ENCODE measurements at regions not wholly inside any gene's neighbourhood (a gene's known extent, or its start where the extent isn't known, plus 50 kb on each side); places are given as distances from the start of the nearest gene placed in this dataset.

DNA sequence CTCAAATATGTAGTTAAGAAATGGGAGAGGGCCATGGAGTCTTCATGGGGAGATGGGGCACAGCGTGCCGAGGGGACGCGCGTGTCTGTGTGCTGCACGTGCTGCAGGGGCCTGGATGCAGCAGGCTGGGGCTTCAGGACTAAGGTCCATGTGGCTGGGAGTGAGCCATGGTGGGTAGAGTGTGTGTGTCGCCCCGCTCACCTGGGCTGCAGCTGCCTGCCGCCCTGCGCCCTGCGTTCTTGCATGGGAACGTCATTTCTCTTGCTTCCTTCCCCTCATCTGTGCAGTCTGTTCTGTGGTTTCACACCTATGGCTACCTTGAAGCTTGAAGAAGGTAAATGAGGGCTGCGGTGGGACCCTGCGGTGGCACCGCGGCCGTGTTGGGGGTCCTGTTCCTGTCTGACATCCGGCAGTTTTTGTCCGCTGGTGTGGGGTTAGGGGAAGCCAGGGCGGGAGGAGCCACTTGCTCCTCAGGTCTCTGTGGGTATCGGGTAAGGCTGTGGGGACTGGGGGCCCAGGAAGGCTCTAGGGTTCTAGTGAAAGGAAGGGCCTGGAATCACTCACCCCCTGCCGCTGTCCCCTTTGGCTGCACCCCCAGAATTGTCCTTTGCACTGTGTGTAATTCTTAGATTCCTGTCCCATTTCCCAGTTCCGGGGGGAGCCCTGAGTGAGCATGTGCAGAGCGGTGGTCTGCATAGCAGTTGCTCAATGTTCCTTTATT, 54.1 kb upstream of the HS6ST1 start:
- H3K4me3 ChIP-seq (ENCODE audit: low read length) = no peak overlapping the region
- no peaks in the 10 kb centered on the region for H3K27me3 ChIP-seq (ENCODE audit: control insufficient read depth in 2 of 2, insufficient read depth in 2 of 2, low read length in 2 of 2)
- Mint-ChIP-seq H3K36me3 (no peaks in the 10 kb centered on the region), H3K27ac (no peak overlapping the region), H3K9me3 (no peaks in the 10 kb centered on the region), H3K4me3 (no peak overlapping the region), H3K27me3 (no peaks in the 10 kb centered on the region), H3K4me1 (peaks cover 0 to 7% (median 0%) of the 10 kb centered on the region in 7 donors)
- ChIA-PET POLR2A (no interaction called here), CTCF (no interaction called here)
- DNase-seq (no peak), ATAC-seq (peak; percentile 12)
- intact Hi-C loops (cut with micrococcal nuclease) = no loop called here
- H3K4me1 ChIP-seq (ENCODE audit: control insufficient read depth in 2 of 2, insufficient read depth in 2 of 2, low read length in 2 of 2) = peaks cover 0 to 29% of the 10 kb centered on the region in 2 donors
- no peak overlapping the region for H3K27ac ChIP-seq (ENCODE audit: low read depth, low read length)
- no peaks in the 10 kb centered on the region for H3K9me3 ChIP-seq (ENCODE audit: control insufficient read depth in 2 of 3, low read length in 3 of 3)
- no peaks in the 10 kb centered on the region for H3K36me3 ChIP-seq (ENCODE audit: control insufficient read depth in 2 of 3, insufficient read depth in 3 of 3, low read length in 3 of 3)

DNA sequence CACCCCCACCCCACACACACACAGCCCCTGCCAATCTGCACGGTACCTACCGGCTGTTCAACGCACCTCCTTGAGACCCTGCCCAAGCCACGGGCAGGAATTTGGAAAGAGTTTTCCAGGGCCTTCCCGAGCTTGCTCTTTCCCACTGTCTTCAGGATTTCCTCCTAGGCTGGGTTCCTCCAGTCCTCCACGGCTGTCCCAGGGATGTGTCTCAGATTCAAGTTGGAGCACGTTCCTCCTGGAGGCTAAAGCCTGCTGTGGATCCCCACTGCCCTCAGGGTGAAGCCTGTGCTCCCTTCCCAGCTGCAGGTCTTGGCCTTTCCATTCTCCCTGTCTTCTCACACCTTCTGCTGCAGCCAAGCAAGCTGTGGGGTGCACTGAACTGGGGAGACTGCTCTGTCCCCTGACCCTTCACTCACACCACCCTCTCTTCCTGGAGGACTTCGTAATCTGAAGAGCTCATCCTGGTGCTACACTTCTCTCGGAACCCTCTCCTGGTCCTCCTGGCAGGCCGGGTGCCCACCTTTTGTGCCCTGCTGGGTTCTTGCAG, 54.9 kb upstream of the HS6ST1 start:
- Mint-ChIP-seq H3K4me1 (peaks cover 0 to 7% (median 0%) of the 10 kb centered on the region in 7 donors), H3K36me3 (no peaks in the 10 kb centered on the region), H3K9me3 (no peaks in the 10 kb centered on the region), H3K27ac (no peak overlapping the region), H3K4me3 (no peak overlapping the region), H3K27me3 (no peaks in the 10 kb centered on the region)
- Histone ChIP-seq H3K27me3 (ENCODE audit: control insufficient read depth in 2 of 2, insufficient read depth in 2 of 2, low read length in 2 of 2) (no peaks in the 10 kb centered on the region), H3K27ac (ENCODE audit: low read depth, low read length) (no peak overlapping the region), H3K4me1 (ENCODE audit: control insufficient read depth in 2 of 2, insufficient read depth in 2 of 2, low read length in 2 of 2) (peaks cover 0 to 29% of the 10 kb centered on the region in 2 donors), H3K9me3 (ENCODE audit: control insufficient read depth in 2 of 3, low read length in 3 of 3) (no peaks in the 10 kb centered on the region), H3K4me3 (ENCODE audit: low read length) (no peak overlapping the region), H3K36me3 (ENCODE audit: control insufficient read depth in 2 of 3, insufficient read depth in 3 of 3, low read length in 3 of 3) (no peaks in the 10 kb centered on the region)
- intact Hi-C loops (cut with micrococcal nuclease) = no loop called here
- ChIA-PET POLR2A (no interaction called here), CTCF (no interaction called here)
- DNase-seq (no peak), ATAC-seq (no peak)

DNA sequence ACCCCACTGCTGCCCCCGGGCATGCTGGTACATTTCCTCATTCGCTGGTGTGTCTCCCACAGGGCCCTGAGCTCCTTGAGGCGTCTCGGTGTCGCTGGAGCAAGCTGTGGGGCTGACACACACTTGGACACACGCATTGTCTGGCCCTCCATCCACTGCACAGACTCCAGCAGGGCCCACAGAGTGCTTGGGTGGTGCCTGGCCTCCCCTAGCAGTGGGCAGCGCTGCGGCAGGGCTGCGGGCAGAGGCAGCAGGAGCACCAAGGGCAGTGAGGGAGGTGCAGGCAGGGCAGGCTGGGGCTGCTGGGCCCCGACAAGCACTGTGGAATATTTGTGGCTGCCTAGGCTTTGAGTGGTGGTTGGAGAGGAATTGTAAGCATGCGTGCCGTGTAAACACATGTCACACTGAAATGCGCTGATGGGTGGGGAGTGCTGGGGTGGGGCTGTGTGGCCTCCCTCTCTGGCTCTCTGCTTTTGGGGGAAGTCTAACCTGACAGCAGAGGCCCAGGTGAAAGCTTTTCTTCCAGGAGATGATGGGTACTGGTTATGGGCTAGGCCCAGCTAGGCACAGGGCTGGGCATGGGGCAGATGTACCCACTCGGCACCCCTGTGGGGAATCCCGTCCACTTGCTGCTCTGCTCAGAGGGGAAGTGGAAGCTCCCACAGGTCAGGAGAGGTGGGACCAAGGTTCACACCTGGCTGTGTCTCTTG, 55.5 kb upstream of the HS6ST1 start:
- H3K4me1 Mint-ChIP-seq = peaks cover 0 to 7% (median 0%) of the 10 kb centered on the region in 7 donors
- H3K36me3 Mint-ChIP-seq = no peaks in the 10 kb centered on the region
- Histone ChIP-seq H3K4me3 (ENCODE audit: low read length) (no peak overlapping the region), H3K9me3 (ENCODE audit: control insufficient read depth in 2 of 3, low read length in 3 of 3) (no peaks in the 10 kb centered on the region), H3K36me3 (ENCODE audit: control insufficient read depth in 2 of 3, insufficient read depth in 3 of 3, low read length in 3 of 3) (no peaks in the 10 kb centered on the region), H3K4me1 (ENCODE audit: control insufficient read depth in 2 of 2, insufficient read depth in 2 of 2, low read length in 2 of 2) (peaks cover 0 to 29% of the 10 kb centered on the region in 2 donors), H3K27me3 (ENCODE audit: control insufficient read depth in 2 of 2, insufficient read depth in 2 of 2, low read length in 2 of 2) (no peaks in the 10 kb centered on the region), H3K27ac (ENCODE audit: low read depth, low read length) (no peak overlapping the region)
- no peaks in the 10 kb centered on the region for H3K27me3 Mint-ChIP-seq
- no peak for DNase-seq
- no peak for ATAC-seq
- no peak overlapping the region for H3K27ac Mint-ChIP-seq
- ChIA-PET CTCF (interaction anchor here (0.6 kb wide), 1 partner anchor 38 kb away, joined by 3 read pairs; no protein-coding TSS in a partner anchor), POLR2A (no interaction called here)
- H3K4me3 Mint-ChIP-seq = no peak overlapping the region
- no peaks in the 10 kb centered on the region for H3K9me3 Mint-ChIP-seq
- intact Hi-C loops (cut with micrococcal nuclease) = no loop called here

- Mint-ChIP-seq H3K4me1 (peaks cover 0 to 7% (median 0%) of the 10 kb centered on the region in 7 donors), H3K4me3 (no peak overlapping the region), H3K9me3 (no peaks in the 10 kb centered on the region), H3K27ac (no peak overlapping the region), H3K27me3 (no peaks in the 10 kb centered on the region), H3K36me3 (no peaks in the 10 kb centered on the region)
- Histone ChIP-seq H3K9me3 (ENCODE audit: control insufficient read depth in 2 of 3, low read length in 3 of 3) (no peaks in the 10 kb centered on the region), H3K4me3 (ENCODE audit: low read length) (no peak overlapping the region), H3K27me3 (ENCODE audit: control insufficient read depth in 2 of 2, insufficient read depth in 2 of 2, low read length in 2 of 2) (no peaks in the 10 kb centered on the region), H3K36me3 (ENCODE audit: control insufficient read depth in 2 of 3, insufficient read depth in 3 of 3, low read length in 3 of 3) (no peaks in the 10 kb centered on the region), H3K27ac (ENCODE audit: low read depth, low read length) (no peak overlapping the region), H3K4me1 (ENCODE audit: control insufficient read depth in 2 of 2, insufficient read depth in 2 of 2, low read length in 2 of 2) (peaks cover 0 to 29% of the 10 kb centered on the region in 2 donors)
- POLR2A ChIA-PET = no interaction called here
- DNase-seq (no peak), ATAC-seq (no peak)
- CTCF ChIA-PET = interaction anchor here (0.6 kb wide), 1 partner anchor 39 kb away, joined by 3 read pairs; no protein-coding TSS in a partner anchor
- intact Hi-C loops (cut with micrococcal nuclease) = no loop called here
These were observed 56.2 kb upstream of the HS6ST1 start for GRCh38 chr2:128374711-128375413.

DNA sequence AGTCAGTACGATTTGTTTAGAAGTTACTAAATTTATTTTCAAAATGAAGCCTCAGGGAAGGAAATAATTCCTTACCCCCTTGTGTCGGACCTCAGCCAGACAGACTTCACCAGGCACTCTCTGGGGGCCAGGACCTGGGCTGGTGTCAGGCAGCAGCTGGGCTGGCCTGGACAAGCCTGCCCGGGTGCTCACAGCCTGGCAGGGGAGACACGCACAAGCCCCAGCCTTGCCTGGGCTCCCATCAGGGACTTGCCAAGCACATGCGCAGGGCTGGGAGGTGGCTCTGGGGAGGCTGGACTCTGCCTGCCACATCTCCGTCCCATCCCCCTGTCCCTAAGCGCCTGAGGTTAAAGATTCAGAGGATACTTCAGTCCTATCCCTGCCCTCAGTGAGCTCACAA, 56.8 kb upstream of the HS6ST1 start:
- ATAC-seq = no peak
- H3K36me3 Mint-ChIP-seq = no peaks in the 10 kb centered on the region
- no peak overlapping the region for H3K4me3 Mint-ChIP-seq
- H3K27me3 Mint-ChIP-seq = no peaks in the 10 kb centered on the region
- H3K9me3 Mint-ChIP-seq = no peaks in the 10 kb centered on the region
- peaks cover 0 to 29% of the 10 kb centered on the region in 2 donors for H3K4me1 ChIP-seq (ENCODE audit: control insufficient read depth in 2 of 2, insufficient read depth in 2 of 2, low read length in 2 of 2)
- ChIA-PET CTCF (no interaction called here), POLR2A (no interaction called here)
- no peak overlapping the region for H3K4me3 ChIP-seq (ENCODE audit: low read length)
- H3K27ac ChIP-seq (ENCODE audit: low read depth, low read length) = no peak overlapping the region
- no peaks in the 10 kb centered on the region for H3K36me3 ChIP-seq (ENCODE audit: control insufficient read depth in 2 of 3, insufficient read depth in 3 of 3, low read length in 3 of 3)
- peaks cover 0 to 7% (median 0%) of the 10 kb centered on the region in 7 donors for H3K4me1 Mint-ChIP-seq
- no peaks in the 10 kb centered on the region for H3K9me3 ChIP-seq (ENCODE audit: control insufficient read depth in 2 of 3, low read length in 3 of 3)
- DNase-seq = no peak
- H3K27ac Mint-ChIP-seq = no peak overlapping the region
- intact Hi-C loops (cut with micrococcal nuclease) = no loop called here
- no peaks in the 10 kb centered on the region for H3K27me3 ChIP-seq (ENCODE audit: control insufficient read depth in 2 of 2, insufficient read depth in 2 of 2, low read length in 2 of 2)

DNA sequence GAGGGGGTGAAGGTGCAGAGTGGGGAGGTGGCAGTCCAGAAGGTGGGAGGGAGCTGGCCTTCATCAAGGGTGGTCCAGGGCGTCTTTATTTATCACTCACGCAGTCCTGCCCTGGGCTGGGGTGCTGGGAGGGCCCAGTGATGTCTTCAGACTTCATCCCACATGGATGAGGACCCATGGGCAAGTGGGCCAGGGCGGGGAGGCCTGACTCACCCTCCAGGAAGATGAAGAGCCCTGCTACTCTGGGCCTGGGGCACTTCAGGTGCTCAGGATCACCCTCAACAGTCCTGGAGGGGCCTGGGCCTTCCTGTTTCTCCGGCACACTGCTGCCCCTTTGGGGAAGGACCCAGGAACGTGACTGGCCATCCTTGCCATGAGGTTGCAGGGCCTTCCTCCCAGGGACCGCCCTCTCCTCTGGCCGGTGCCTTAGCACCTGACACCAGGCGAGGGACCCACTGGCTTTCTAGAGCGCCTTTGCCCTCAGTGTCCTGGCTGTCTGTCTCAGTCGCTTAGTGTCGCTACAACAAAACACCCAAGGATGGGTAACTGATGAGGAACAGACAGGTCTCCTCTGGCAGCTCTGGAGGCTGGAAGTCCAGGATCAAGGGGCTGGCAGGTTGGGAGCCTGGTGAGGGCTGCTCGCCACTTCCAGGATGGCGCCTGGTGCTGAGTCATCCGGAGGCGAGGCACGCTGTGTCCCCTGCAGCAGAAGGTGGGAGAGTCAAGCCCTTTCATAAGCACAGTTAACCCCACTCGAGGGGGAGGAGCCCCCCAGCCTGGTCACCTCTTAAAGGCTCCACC, 57.8 kb upstream of the HS6ST1 start:
- ATAC-seq (no peak), DNase-seq (no peak)
- Histone ChIP-seq H3K36me3 (ENCODE audit: control insufficient read depth in 2 of 3, insufficient read depth in 3 of 3, low read length in 3 of 3) (no peaks in the 10 kb centered on the region), H3K4me3 (ENCODE audit: low read length) (no peak overlapping the region), H3K27me3 (ENCODE audit: control insufficient read depth in 2 of 2, insufficient read depth in 2 of 2, low read length in 2 of 2) (no peaks in the 10 kb centered on the region), H3K9me3 (ENCODE audit: control insufficient read depth in 2 of 3, low read length in 3 of 3) (no peaks in the 10 kb centered on the region), H3K4me1 (ENCODE audit: control insufficient read depth in 2 of 2, insufficient read depth in 2 of 2, low read length in 2 of 2) (peaks cover 0 to 27% of the 10 kb centered on the region in 2 donors), H3K27ac (ENCODE audit: low read depth, low read length) (no peak overlapping the region)
- intact Hi-C loops (cut with micrococcal nuclease) = no loop called here
- no peak overlapping the region for H3K27ac Mint-ChIP-seq
- H3K4me1 Mint-ChIP-seq = peaks cover 0 to 7% (median 0%) of the 10 kb centered on the region in 7 donors
- POLR2A ChIA-PET = no interaction called here
- H3K36me3 Mint-ChIP-seq = no peaks in the 10 kb centered on the region
- no peaks in the 10 kb centered on the region for H3K9me3 Mint-ChIP-seq
- H3K4me3 Mint-ChIP-seq = no peak overlapping the region
- CTCF ChIA-PET = no interaction called here
- H3K27me3 Mint-ChIP-seq = no peaks in the 10 kb centered on the region

Measured in naive thymus-derived CD4-positive, alpha-beta T cell (primary cell).